Neural progenitor cell (in vitro differentiated cells): ENCODE measurements at regions not wholly inside any gene's neighbourhood (a gene's known extent, or its start where the extent isn't known, plus 50 kb on each side); places are given as distances from the start of the nearest gene placed in this dataset.

Experiments used
- CTCF ChIP-seq: fragments of 200-600 bp; sonication (generic); IDR thresholded peaks from 2 replicates; pipeline ENCODE4 v1.5.1; 2017; ENCODE audit warnings: antibody characterized with exemption, mild to moderate bottlenecking
- EZH2 ChIP-seq: fragments of 200-600 bp; sonication (generic); IDR thresholded peaks from 2 replicates; pipeline ENCODE4 v1.6.1; 2017; ENCODE audit warnings: antibody characterized with exemption, mild to moderate bottlenecking, moderate library complexity
- EZH2phosphoT487 ChIP-seq: fragments of 200-600 bp; sonication (generic); IDR thresholded peaks from 2 replicates; pipeline ENCODE4 v1.6.1; 2017; ENCODE audit warnings: antibody characterized with exemption

- TF ChIP-seq CTCF, result no peak
- no peak for TF ChIP-seq EZH2phosphoT487
- no peak for TF ChIP-seq EZH2
Observed at GRCh38 chr14:51546603-51547258, 105.0 kb upstream of the FRMD6 start.
